Stimulated activated CD8-positive, alpha-beta memory T cell treated with anti-CD3 and anti-CD28 coated beads, Interleukin-12 subunit alpha, Interleukin-12 subunit beta, amount 100 ng/mL, for 1 hour (primary cell): ENCODE measurements at regions not wholly inside any gene's neighbourhood (a gene's known extent, or its start where the extent isn't known, plus 50 kb on each side); places are given as distances from the start of the nearest gene placed in this dataset.
"Not testable (repeated sequence)": the region's sequence is repeated elsewhere in the genome, so short reads cannot be mapped to it uniquely, and the experiment has no call there.

Source experiments
- DNase-seq: peaks from one replicate; pipeline ENCODE4 v3.0.0-alpha.2; 2020; ENCODE audit warnings: low read depth

DNA sequence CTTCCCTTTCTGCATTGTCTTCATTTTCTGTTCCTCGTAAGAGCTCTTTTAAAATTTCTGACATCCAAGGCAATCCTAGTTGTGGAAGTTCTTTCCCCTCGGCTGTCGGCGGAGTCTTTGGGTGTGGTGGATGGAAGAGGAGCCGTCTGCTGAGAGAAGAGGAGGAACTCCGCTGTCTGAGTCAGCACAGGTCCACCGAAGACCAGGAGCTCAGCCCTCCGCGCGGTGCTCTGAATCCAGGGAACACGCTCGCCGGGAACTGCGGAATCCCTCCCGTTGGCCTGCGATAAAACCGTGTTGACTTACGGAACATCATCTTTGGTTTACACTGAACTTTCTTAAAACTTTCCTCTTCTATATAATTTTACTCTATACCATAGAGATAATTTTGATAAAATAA is 100.7 kb upstream of the IRX4 start:
- DNase-seq: no peak

DNA sequence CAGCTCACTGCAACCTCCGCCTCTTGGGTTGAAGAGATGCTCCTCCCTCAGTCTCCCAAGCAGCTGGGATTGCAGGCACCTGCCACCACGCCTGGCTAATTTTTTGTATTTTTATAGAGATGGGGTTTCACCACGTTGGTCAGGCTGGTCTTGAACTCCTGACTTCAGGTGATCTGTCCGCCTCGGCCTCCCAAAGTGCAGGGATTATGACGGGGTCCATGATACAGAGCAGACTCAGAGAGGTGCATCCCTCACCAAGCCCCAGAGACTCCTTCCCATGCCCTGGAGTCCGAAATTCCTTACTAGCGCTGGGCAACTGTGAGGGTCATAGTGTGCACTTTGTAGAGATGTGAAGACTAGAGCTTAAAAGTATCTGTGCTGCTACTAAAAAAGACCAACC is 99.8 kb upstream of the IRX4 start:
- not testable (repeated sequence) for DNase-seq

DNA sequence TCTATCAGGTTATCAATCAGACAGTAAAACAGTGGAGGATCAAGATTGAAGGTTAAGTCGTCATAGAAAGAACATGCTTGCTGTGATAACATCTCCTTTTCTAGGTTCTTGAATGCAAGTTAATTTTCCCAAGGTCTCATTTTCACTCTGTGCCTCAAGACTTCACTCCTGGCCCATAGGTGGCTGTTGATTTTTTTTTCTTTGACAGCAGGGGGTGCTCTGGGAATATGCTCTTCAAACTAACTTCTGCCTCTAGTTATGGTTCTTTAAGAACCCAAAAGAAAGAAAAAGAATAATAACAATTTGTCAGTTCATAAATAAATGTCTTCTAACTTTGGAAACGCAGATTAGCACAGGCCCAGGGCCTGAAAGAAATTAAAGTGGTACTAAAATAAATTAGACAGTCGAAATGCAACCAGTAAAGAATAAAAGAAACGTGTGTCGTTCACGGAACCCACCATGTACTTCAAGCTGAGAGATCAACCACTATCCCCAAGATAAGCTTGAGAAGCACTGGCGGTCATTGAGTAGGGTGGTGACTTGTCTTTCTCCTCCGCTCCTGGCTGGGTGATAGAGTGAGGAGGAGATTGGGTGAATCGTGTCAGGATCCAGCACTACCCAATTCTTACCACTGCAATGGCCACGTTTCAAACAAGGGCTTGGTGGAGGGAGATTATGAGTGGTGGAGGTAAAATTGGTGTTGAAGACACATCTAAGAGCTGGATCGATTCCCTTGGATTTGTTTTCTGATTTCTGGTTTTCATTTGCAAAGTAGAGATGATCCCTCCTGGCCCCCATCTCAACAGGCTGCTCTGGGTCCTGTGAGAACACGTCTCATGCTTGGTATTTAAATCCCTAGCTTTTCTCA is 93.4 kb upstream of the IRX4 start:
- DNase-seq: no peak

DNA sequence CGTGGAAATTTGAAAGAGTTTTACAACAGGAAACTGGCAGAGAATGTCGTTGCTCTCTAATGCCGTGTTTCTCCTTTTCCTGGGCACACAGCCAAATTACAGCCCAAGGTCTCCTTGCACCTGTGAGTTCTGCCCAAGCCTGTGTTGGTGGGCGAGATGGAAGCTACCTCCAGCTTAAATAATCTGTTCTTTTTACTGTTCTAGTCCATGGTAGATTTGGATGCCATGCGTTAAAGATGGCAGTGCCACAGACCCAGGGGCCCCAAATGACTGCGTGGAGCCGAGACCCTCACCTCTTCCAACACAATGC is 92.6 kb upstream of the IRX4 start:
- DNase-seq: no peak

DNA sequence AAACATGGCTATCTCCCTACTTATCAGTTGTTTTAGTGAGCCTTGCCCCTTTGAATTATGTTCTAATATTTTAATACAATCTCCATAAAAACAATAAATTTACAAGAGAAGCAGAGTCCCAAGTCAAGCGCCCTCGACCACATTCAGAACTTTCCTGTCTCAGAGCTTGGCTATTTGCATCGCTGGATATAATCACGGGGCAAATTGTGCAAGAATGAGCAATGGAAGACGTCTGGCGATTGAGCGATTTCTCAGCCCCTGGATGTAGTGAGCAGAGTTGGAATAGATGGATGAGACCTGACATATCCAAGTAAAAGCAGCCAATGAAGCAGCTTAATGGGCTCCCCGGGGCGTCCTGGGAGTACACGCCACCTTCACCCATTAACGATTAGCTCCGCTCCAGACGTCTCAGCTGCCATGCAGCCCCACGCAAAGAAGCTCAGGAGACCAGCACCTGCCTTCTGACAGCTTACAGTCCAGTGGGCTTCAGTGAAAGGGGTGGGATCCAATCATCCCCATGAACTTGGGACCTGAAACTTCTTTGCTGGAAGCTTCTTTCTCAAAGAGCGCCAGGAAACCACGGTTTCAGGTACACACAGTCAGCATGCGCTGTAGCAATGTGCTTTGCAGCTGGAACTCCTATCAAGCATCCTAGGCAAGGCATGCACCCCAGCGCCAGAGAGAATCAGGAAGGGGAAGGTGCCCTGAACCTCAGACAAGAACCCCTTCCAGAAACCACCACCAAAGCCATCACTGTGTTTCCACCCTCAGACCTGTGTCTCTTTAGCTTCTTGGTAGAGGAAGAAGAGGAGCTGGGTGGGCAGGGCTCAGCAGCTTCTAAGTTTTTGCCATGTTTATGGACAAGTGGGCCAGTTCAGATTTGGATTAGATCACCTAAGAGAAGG is 92.0 kb upstream of the IRX4 start:
- DNase-seq: no peak

DNA sequence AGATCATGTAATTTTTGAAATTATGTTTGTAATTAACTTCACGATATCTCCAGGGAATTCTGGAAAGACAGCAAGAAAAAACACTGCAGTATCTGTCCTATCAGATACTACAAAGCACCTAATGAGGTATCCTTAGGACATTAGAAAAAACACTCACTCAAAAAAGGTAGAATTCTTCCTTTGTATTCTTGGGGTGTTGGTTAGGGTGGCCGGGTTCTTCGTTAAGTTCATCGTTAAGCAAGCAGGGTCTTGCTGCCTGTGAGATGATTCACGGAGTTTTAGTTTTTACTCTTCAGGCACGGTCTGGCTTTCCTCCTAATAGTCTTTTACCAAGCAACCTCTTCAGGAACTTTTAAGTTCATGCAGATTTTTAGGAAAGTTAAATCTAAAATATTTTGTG is 91.4 kb upstream of the IRX4 start:
- DNase-seq: no peak

DNA sequence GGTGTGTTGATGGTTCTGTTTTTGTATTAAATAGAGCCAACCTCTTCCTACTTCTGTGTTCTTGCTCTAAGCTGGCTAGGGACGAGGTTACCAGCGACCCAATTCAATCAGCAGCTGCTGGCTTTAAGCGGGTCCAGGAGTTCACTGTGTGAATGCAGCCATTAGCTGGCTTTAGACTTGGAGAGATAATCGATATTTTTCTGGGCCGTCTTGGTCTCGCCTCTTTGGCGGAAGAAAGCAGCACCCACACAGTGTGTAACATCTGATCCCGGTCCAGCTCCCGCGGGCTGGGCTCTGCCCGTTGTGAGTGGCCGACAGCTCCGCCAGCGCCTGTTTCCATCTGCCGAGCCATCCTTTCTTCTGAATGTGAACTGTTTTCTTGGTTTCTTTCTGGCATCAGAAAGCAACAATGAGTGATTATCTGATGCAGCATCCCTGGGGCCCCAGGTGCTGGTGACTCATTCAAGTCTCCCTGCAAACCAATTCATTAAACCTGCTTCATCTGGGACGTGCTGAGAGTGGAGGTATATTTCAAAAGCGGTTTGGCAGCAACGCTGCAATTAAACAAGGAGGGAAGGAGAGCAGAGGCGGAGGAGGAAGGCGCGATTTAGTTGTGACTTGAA is 90.8 kb upstream of the IRX4 start:
- DNase-seq: no peak

DNA sequence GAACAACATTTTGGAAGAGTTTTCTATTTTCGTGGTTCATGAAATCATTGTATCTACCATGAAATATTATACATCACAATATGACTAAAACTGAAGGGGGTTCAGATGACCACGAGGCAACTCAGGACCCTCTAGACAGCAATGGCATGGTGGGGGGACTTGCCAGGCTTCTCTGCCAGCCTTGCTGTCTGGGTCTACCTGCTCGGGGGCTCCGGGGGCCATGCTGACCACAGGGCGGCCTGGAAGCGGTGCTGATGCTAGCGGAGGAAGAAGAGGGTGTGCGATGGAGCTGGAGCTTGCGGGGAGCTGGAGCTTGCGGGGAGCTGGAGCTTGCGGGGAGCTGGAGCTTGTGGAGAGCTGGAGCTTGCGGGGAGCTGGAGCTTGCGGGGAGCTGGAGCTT is 89.2 kb upstream of the IRX4 start:
- no peak for DNase-seq

DNA sequence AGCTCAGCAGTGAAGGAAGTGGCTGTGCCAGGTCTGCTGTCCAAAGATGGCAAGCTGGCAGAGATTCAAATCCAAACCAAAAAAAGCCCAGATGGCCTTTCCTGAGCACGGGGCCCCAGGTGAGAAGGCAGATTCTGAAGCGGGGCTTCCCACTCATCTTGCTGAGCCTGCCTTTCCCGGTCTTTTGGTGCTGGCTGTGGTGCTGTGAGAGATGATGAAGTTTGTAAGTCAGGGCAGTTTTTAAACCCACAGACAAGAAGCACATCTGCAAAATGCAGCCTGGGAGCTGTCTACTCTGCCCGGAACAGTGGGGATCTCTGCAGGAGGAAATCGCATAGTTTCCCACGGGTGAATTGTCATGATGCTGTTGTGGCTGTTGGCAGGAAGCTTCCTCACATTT is 85.0 kb upstream of the IRX4 start:
- no peak for DNase-seq

DNA sequence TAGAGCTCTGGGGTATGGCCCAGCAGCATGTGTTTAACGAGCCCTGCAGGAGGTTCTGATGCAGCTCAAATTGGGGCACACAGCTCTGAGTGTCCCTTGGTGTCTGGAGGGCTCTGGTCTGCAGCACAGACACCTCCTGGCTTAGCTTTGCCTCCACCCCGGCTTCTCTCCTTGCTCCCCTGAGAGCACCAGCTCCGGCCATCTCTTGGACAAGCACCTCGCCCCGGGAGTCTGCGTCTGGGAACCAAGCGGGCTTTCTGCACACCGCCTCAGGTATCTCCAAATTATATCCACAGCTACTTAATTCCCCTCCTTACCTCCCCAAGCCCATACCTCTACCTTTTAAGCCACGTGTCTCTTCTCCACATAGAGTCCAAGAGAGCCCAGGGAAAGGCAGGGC is 83.7 kb upstream of the IRX4 start:
- no peak for DNase-seq

DNA sequence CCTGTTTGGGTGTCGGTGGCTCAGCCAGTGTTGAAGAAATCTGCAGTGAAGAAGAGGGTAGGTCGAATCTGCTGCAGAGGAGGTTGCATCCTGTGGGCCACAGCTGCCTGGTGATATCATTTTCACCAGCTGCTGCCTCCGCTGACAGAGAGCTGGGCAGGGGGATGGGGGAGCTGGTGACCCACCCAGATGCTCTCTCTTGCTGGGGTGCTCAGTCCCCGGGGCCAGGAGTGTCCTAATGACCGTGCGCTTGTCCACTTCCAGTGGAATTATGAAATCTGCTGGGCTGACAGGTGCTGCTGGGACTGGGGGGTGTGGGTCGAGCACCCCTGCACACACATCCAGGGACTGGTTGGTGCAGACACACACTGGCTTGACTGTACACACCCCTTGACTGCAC is 83.2 kb upstream of the IRX4 start:
- no peak for DNase-seq

DNA sequence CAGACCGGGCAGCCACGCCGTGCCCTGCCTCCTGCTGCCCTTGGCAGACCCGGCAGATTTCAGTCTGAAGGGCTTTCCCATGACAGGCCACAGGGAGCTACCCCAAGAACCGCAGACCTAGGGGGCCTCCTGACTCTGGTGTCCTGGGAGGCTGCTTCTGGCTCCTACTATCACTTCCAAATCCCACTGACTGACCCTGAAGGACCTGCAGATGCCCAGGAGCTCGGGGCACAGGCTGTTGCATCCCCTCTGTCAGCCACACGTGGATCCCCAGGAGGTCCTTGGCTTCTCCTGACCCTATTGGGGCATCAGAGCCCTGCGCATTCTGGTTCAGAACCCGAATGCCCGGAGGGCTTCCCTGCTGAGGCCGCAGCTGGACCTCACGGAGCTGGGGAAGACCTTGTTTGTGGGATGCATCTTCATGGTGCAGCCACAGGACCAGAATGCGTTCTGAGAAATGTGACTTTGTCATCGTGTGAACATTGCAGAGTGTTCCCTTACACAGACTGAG is 81.3 kb upstream of the IRX4 start:
- DNase-seq: no peak

DNA sequence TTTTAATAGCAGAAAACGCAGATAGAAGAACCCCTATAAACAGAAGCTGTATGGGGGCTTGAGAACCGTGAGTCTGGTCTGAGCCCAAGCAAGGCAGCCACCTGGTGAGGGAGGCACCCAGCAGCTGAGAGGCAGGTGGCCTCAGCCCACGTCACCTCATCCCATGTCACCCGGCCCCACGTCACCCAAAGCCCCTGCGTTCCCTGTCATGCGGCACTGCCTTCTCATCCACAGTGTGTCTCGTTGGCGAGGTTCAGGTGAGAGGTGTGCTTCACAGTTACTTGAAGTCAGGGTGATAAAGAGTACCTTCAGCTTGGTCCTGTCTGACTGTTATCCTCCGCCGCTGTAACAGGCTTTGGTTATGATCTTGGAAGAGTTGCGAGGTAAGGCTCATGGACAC is 80.6 kb upstream of the IRX4 start:
- no peak for DNase-seq

DNA sequence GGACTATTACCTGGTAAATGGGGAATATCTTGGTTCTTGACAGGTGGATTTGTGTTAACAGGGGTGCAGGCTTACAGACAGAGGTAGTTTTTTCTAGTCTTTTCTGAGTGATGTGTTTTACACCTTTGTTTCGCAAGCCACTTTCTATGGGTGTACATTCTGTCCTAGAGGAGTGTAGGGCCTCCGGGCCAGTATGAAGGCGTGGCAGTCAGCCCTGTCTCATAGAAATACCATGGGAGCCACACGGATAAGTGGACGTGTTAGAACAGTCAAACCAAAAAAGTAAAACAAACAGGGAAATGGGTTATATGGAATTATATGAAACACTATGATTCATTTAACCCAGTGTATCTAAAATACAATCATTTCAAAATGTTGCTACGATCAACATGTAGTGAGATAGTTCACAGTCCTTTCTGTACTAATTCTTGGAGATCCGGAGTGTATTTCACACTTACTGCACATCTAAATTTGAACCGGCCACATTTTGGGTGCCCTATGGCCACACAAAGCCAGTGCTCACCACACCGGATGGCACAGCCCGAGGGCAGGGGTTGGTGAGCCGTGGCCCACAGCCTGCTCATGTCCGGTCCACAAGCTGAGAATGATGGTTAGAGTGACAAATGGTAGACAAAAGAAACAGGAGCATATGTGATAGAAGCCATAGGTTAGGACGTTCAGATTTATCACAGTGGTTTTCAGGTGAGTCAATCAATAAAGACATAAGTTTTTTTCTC is 80.1 kb upstream of the IRX4 start:
- no peak for DNase-seq

DNA sequence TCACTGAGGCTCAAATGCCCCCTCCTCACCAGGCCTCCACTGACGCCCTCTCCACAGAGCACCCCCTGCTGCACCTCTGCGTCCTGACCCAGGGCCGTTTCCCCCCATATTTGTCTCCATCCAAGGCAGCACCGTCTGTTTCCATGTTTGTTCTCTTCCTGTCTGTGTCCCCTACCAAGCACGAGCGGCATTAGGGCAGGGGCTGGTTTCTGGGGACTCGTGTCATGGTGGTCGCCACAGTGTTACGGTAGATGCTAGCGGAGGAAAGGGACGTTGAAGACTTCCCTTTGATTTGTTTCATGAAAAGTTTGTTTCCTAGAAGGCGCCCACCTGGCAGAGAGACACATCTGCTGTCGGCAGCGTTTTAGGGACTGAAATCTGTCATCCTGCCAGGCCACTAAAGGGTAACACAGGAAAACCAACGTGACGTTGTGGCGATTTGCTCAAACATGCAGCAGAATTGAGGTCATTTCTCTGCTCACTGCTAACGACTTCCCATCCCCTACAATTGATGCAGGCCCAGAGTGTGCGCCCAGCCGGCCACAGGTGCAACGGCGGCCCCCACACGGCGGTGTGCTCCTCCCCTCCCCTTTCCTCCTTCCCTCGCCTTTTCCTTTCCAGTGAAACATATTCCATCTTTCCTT is 79.3 kb upstream of the IRX4 start:
- DNase-seq: no peak

DNA sequence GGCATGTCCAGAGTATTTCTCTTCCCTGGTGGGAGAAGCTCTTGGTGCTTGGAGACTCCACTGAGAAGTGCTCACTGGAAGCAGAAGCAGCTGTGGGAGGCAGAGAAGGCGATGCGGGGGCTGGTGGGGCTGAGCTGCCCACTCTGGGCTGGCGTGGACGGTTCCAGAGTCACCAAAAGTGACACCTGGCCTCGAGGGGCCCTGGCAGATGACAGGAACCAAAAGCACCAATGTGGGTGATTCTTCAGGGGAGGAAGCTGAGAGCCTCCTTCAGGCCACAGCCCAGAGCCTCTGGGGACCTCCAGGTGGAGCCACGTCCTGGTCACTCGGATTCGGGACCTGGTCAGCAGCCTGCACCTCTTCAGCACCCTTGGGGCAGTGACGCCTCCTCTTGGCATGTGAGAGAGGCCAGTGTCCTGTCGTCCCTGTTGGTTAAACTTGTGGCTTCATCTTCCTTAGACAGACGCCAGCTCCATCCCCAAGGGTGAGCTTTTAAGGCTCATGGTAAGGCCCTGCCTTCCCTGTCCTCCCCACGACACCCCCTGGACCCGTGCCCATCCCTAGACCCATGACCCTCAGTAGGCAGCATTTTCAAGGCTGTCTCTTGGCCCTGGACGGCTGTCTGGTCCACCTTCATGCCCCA is 78.7 kb upstream of the IRX4 start:
- DNase-seq: no peak

DNA sequence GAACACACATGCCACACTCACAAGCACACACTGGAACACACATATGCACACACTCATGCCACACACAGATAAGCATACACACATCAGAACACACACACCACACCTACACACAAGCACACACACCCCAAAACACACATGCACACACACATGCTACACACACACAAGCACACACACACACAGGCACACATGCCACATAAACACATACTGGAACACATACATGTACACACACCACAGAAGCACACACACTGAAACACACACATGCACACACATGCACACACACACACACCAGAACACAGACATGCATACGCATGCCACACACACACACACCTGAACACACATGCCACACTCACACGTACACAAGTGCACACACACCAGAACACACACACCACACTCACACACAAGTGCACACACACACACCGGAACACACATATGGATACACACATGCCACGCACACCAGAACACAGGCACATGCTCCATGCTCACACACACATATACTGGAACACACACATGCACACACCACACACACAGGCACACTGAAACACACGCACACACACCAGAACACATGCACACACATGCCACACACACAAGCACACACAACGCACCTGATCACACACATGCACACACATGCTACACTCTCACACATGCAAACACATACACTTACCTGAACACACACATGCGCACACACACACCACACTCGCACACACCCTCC is 78.0 kb upstream of the IRX4 start:
- DNase-seq: no peak

DNA sequence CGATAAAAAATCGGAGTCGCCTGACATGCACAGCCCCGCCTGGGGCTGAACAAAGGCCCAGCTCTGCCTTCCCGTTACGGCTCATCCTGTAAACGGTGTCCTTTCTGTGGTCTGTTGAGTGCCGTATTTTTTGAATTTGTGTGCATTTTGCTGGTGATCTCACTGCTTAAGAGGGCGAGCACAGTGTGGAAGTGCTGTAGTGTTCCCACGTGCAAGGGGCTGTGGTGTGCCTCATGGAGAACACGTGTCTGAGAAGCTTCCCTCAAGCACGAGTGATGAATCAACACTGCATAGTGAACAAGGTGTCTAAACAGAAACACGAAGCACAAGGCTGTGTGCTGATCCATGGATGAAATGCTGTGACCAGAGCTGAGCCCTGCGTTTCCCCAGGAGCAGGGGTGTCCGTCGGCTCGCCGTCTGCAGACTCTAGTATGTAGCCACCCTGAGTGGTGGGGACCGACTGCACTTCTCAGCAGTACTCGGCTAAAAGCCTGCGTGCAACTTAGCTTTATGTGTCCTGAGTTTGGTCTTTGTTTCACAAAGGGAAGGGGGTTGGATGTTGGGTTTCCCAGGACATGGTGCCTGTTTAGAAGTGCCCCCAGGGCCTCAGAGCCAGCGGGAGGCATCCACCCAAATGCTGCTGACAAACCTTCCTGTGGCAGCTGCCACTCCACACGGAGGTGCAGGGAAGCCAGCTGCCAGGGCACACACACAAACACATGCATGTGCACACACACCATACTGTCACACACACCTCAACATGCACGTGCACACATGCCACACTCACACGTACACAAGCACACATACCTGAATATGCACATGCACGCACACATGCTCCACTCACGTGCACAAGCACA is 77.2 kb upstream of the IRX4 start:
- no peak for DNase-seq

DNA sequence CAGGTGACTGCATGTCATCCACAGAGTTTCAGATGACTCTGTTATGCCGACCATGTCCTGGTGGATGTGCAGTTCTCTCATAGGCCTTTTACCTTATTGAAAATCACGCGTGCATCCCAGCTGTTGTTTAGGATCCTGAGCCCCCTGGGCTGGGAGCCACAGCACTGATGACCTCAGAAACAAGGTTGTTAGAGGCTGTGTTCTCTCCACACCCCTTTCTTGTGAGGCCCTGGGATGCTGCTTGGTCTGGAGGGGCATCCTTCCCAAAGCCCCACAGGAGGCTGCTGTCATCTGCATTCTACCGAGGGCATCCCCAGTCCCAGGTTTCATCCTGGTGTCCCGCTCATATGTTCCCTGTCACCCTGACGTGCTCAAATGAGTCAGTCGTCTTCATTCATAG is 76.5 kb upstream of the IRX4 start:
- no peak for DNase-seq
